Tibial nerve (tissue), 4 donors: ENCODE measurements at regions not wholly inside any gene's neighbourhood (a gene's known extent, or its start where the extent isn't known, plus 50 kb on each side); places are given as distances from the start of the nearest gene placed in this dataset.
"Not testable (repeated sequence)": the region's sequence is repeated elsewhere in the genome, so short reads cannot be mapped to it uniquely, and the experiment has no call there.

Experiments used
- DNase-seq, 2 donors: peaks; one replicate each; pipeline ENCODE4 v3.0.0-alpha.2; 2019; ENCODE audit warnings: low spot score in 2 of 2
- H3K27ac ChIP-seq, 4 donors: fragments of 200-600 bp; sonication (generic) in 3 of 4; one replicate each; pipeline ENCODE4 v1.5.1; 2017 to 2019; ENCODE audit warnings: mild to moderate bottlenecking in 1 of 4
- H3K27me3 ChIP-seq, 2 donors: fragments of 200-600 bp; sonication (generic) in 1 of 2; one replicate each; pipeline versions ENCODE4 v1.5.1 to v1.6.0; 2017 to 2019
- H3K36me3 ChIP-seq, 3 donors: fragments of 200-600 bp; sonication (generic); one replicate each; pipeline ENCODE4 v1.5.1; 2018 to 2019
- H3K4me1 ChIP-seq, 4 donors: fragments of 200-600 bp; sonication (generic) in 3 of 4; one replicate each; pipeline ENCODE4 v1.5.1; 2017 to 2019
- H3K4me3 ChIP-seq, 4 donors: fragments of 200-600 bp; sonication (generic) in 3 of 4; one replicate each; pipeline ENCODE4 v1.5.1; 2017 to 2019; ENCODE audit warnings: mild to moderate bottlenecking in 1 of 4, moderate library complexity in 1 of 4
- H3K9me3 ChIP-seq, 4 donors: fragments of 200-600 bp; sonication (generic) in 3 of 4; one replicate each; pipeline ENCODE4 v1.5.1; 2017 to 2019
- CTCF ChIP-seq, 5 experiments: fragments of 200-600 bp in 3 of 5; fragments of 450-650 bp in 2 of 5; sonication (generic) in 3 of 5; IDR thresholded peaks; one replicate each; pipeline ENCODE4 v1.5.1; 2016 to 2019; ENCODE audit warnings: antibody characterized with exemption in 5 of 5, mild to moderate bottlenecking in 3 of 5, moderate library complexity in 2 of 5
- EP300 ChIP-seq, 2 donors: sonication (generic); formaldehyde crosslinking; IDR thresholded peaks; one replicate each; pipeline ENCODE4 v1.6.1; 2017; ENCODE audit warnings: antibody characterized with exemption in 2 of 2, mild to moderate bottlenecking in 1 of 2
- POLR2A ChIP-seq, 2 donors: fragments of 450-650 bp; IDR thresholded peaks; one replicate each; pipeline ENCODE4 v1.6.1; 2017; ENCODE audit warnings: antibody characterized with exemption in 2 of 2, mild to moderate bottlenecking in 2 of 2, moderate library complexity in 2 of 2
- WGBS, 2 donors: methylation state at CpG; one replicate each; pipeline ENCODE4 v1.1.5; 2018; 5-methylcytosine and 5-hydroxymethylcytosine counted together

- no peak overlapping the region for H3K27ac ChIP-seq
- no peaks in the 10 kb centered on the region for H3K36me3 ChIP-seq
- H3K27me3 ChIP-seq = no peaks in the 10 kb centered on the region
- H3K4me1 ChIP-seq = no peaks in the 10 kb centered on the region
- no peak overlapping the region for H3K4me3 ChIP-seq
- TF ChIP-seq CTCF (IDR thresholded peaks at IDR 0.05) (no peak), POLR2A (IDR thresholded peaks at IDR 0.05) (no peak), EP300 (IDR thresholded peaks at IDR 0.05) (no peak)
- H3K9me3 ChIP-seq = no peaks in the 10 kb centered on the region
- WGBS, 2 donors = 67% methylated on average over 2 of the region's 2 CpGs
- no peak for DNase-seq
These were observed 453.3 kb downstream of the C12orf50 start for GRCh38 chr12:87575906-87576305.

- not testable (repeated sequence) for DNase-seq, H3K27me3 ChIP-seq, H3K27ac ChIP-seq, H3K4me3 ChIP-seq, H3K9me3 ChIP-seq, H3K36me3 ChIP-seq, H3K4me1 ChIP-seq
- 83 to 85% methylated on average over 4 of the region's 4 CpGs for WGBS, 2 donors
These were observed 462.3 kb downstream of the C12orf50 start for GRCh38 chr12:87566918-87567317.

- 76 to 81% methylated on average over 5 of the region's 5 CpGs for WGBS, 2 donors
- H3K27ac ChIP-seq = no peak overlapping the region
- H3K36me3 ChIP-seq = no peaks in the 10 kb centered on the region
- DNase-seq = no peak
- no peaks in the 10 kb centered on the region for H3K4me1 ChIP-seq
- peaks cover 0 to 7% (median 0%) of the 10 kb centered on the region in 4 donors for H3K9me3 ChIP-seq
- TF ChIP-seq EP300 (IDR thresholded peaks at IDR 0.05) (no peak), CTCF (IDR thresholded peaks at IDR 0.05) (no peak), POLR2A (IDR thresholded peaks at IDR 0.05) (no peak)
- no peak overlapping the region for H3K4me3 ChIP-seq
- no peaks in the 10 kb centered on the region for H3K27me3 ChIP-seq
These were observed 472.2 kb downstream of the C12orf50 start for GRCh38 chr12:87556985-87557384.

GRCh38 chr12:87531213-87531612 is 498.0 kb downstream of the C12orf50 start:
- peaks cover 0 to 15% (median 0%) of the 10 kb centered on the region in 4 donors for H3K9me3 ChIP-seq
- not testable (repeated sequence) for DNase-seq, H3K4me3 ChIP-seq, H3K27me3 ChIP-seq, H3K4me1 ChIP-seq, H3K36me3 ChIP-seq, H3K27ac ChIP-seq
- 84 to 91% methylated on average over 5 of the region's 5 CpGs for WGBS, 2 donors

GRCh38 chr12:87529413-87529812 is 499.8 kb downstream of the C12orf50 start:
- no peak overlapping the region for H3K4me3 ChIP-seq
- H3K4me1 ChIP-seq = no peaks in the 10 kb centered on the region
- H3K36me3 ChIP-seq = no peaks in the 10 kb centered on the region
- no peak overlapping the region for H3K27ac ChIP-seq
- no peaks in the 10 kb centered on the region for H3K27me3 ChIP-seq
- TF ChIP-seq POLR2A (IDR thresholded peaks at IDR 0.05) (no peak), CTCF (IDR thresholded peaks at IDR 0.05) (no peak), EP300 (IDR thresholded peaks at IDR 0.05) (no peak)
- H3K9me3 ChIP-seq = peaks cover 0 to 6% (median 0%) of the 10 kb centered on the region in 4 donors
- no peak for DNase-seq
- WGBS, 2 donors = 79 to 90% methylated on average over 1 of the region's 1 CpG

- no peak for DNase-seq
- WGBS, 2 donors = 90 to 92% methylated on average over 2 of the region's 2 CpGs
- H3K36me3 ChIP-seq = no peaks in the 10 kb centered on the region
- TF ChIP-seq EP300 (IDR thresholded peaks at IDR 0.05) (no peak), CTCF (IDR thresholded peaks at IDR 0.05) (no peak), POLR2A (IDR thresholded peaks at IDR 0.05) (no peak)
- no peaks in the 10 kb centered on the region for H3K4me1 ChIP-seq
- H3K4me3 ChIP-seq = no peak overlapping the region
- no peaks in the 10 kb centered on the region for H3K27me3 ChIP-seq
- H3K9me3 ChIP-seq = no peaks in the 10 kb centered on the region
- H3K27ac ChIP-seq = no peak overlapping the region
These were observed 508.2 kb downstream of the C12orf50 start for GRCh38 chr12:87520968-87521367.
